ENCODE measurements at regions not wholly inside any gene's neighbourhood (a gene's known extent, or its start where the extent isn't known, plus 50 kb on each side); places are given as distances from the start of the nearest gene placed in this dataset.

- DNase-seq (ENCODE audit: low read depth, low spot score) = no peak
- no peaks in the 10 kb centered on the region for H3K9me3 Mint-ChIP-seq
- H3K36me3 Mint-ChIP-seq (ENCODE audit: low read depth) = no peaks in the 10 kb centered on the region
- TF ChIP-seq, protein P1, sequence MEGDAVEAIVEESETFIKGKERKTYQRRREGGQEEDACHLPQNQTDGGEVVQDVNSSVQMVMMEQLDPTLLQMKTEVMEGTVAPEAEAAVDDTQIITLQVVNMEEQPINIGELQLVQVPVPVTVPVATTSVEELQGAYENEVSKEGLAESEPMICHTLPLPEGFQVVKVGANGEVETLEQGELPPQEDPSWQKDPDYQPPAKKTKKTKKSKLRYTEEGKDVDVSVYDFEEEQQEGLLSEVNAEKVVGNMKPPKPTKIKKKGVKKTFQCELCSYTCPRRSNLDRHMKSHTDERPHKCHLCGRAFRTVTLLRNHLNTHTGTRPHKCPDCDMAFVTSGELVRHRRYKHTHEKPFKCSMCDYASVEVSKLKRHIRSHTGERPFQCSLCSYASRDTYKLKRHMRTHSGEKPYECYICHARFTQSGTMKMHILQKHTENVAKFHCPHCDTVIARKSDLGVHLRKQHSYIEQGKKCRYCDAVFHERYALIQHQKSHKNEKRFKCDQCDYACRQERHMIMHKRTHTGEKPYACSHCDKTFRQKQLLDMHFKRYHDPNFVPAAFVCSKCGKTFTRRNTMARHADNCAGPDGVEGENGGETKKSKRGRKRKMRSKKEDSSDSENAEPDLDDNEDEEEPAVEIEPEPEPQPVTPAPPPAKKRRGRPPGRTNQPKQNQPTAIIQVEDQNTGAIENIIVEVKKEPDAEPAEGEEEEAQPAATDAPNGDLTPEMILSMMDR (conservative IDR thresholded peaks at IDR 0.05) = no peak
- no peak overlapping the region for H3K4me3 Mint-ChIP-seq
- H3K27ac Mint-ChIP-seq (ENCODE audit: unreplicated experiment) = no peak overlapping the region
- peaks cover 64% of the 10 kb centered on the region for H3K27me3 Mint-ChIP-seq (ENCODE audit: low read depth)
- peaks cover 10% of the 10 kb centered on the region for H3K4me1 Mint-ChIP-seq
These were observed 102.2 kb upstream of the CLINT1 start for GRCh38 chr5:157961176-157961575.

GRCh38 chr5:157959370-157959769, 100.4 kb upstream of the CLINT1 start:
- Mint-ChIP-seq H3K9me3 (no peaks in the 10 kb centered on the region), H3K36me3 (ENCODE audit: low read depth) (no peaks in the 10 kb centered on the region), H3K27me3 (ENCODE audit: low read depth) (peaks cover 66% of the 10 kb centered on the region), H3K4me3 (no peak overlapping the region), H3K4me1 (peaks cover 12% of the 10 kb centered on the region), H3K27ac (ENCODE audit: unreplicated experiment) (no peak overlapping the region)
- TF ChIP-seq, protein P1 (conservative IDR thresholded peaks at IDR 0.05) = no peak
- no peak for DNase-seq (ENCODE audit: low read depth, low spot score)

DNA sequence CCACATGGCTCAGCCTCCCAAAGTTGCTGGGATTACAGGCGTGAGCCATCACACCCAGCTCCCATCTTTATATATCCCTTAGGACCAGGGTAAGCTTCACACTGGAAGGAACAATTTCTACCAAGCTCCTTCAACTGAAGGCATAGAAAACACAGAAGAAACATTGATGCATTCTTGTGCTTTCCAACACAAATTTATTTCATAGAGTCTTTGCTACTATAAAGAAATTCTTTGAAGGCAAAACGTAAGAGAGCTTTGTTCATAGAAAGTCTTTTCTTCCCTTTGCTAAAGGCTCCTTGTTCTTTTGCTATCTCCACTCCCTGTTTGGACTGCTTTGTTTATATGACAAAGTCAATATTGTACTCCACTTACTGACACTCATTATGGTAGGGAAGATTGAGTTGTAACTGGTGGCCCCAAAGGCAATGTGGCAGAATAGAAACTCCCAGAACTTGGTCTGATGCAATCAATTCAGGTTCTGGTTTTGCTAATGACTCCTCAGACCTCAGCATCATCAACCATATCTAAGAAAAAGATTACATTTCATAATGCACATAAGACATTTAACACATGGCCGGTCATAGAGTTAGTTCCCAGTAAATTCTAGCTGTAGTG, 97.4 kb upstream of the CLINT1 start:
- TF ChIP-seq, protein P1 (conservative IDR thresholded peaks at IDR 0.05) = no peak
- Mint-ChIP-seq H3K27ac (ENCODE audit: unreplicated experiment) (no peak overlapping the region), H3K4me3 (no peak overlapping the region), H3K4me1 (peaks cover 12% of the 10 kb centered on the region), H3K9me3 (peaks cover 3% of the 10 kb centered on the region), H3K36me3 (ENCODE audit: low read depth) (no peaks in the 10 kb centered on the region), H3K27me3 (ENCODE audit: low read depth) (peaks cover 64% of the 10 kb centered on the region)
- no peak for DNase-seq (ENCODE audit: low read depth, low spot score)

GRCh38 chr5:157955541-157956172, 96.7 kb upstream of the CLINT1 start:
- Mint-ChIP-seq H3K9me3 (peaks cover 3% of the 10 kb centered on the region), H3K36me3 (ENCODE audit: low read depth) (no peaks in the 10 kb centered on the region), H3K27ac (ENCODE audit: unreplicated experiment) (no peak overlapping the region), H3K4me1 (peaks cover 12% of the 10 kb centered on the region), H3K27me3 (ENCODE audit: low read depth) (peaks cover 60% of the 10 kb centered on the region), H3K4me3 (no peak overlapping the region)
- TF ChIP-seq, protein P1 (conservative IDR thresholded peaks at IDR 0.05) = no peak
- DNase-seq (ENCODE audit: low read depth, low spot score) = no peak

GRCh38 chr5:157952374-157952685, 93.4 kb upstream of the CLINT1 start:
- no peak overlapping the region for H3K27ac Mint-ChIP-seq (ENCODE audit: unreplicated experiment)
- H3K4me1 Mint-ChIP-seq = peaks cover 18% of the 10 kb centered on the region
- H3K9me3 Mint-ChIP-seq = peaks cover 3% of the 10 kb centered on the region
- no peak for DNase-seq (ENCODE audit: low read depth, low spot score)
- TF ChIP-seq, protein P1 (conservative IDR thresholded peaks at IDR 0.05) = no peak
- H3K36me3 Mint-ChIP-seq (ENCODE audit: low read depth) = no peaks in the 10 kb centered on the region
- peaks cover 50% of the 10 kb centered on the region for H3K27me3 Mint-ChIP-seq (ENCODE audit: low read depth)
- no peak overlapping the region for H3K4me3 Mint-ChIP-seq

All from neural crest cell (in vitro differentiated cells).